HEK293T (cell line): ENCODE measurements at regions not wholly inside any gene's neighbourhood (a gene's known extent, or its start where the extent isn't known, plus 50 kb on each side); places are given as distances from the start of the nearest gene placed in this dataset.

Experiments
- CTCF ChIA-PET: fragments of 350-600 bp; formaldehyde crosslinking; extraction: SDS; loops from one replicate; lab custom pipeline; 2021; ENCODE audit warnings: antibody characterized with exemption, inconsistent platforms; lab: Yijun Ruan, JAX
- POLR2A ChIA-PET: fragments of 350-600 bp; formaldehyde crosslinking; extraction: SDS; loops from one replicate; lab custom pipeline; 2020; ENCODE audit warnings: antibody characterized with exemption, inconsistent platforms; lab: Yijun Ruan, JAX
- DNase-seq: peaks from one replicate; pipeline ENCODE4 v3.0.0; 2012; ENCODE audit warnings: mixed read lengths; ENCODE audit errors: extremely low spot score
- ARNT ChIP-seq: fragments of 450-650 bp; IDR thresholded peaks from 2 replicates; pipeline ENCODE4 v1.6.1; 2017; ENCODE audit warnings: mild to moderate bottlenecking
- BHLHE40 ChIP-seq: fragments of 450-650 bp; IDR thresholded peaks from 2 replicates; pipeline ENCODE4 v1.6.1; 2016; ENCODE audit warnings: mild to moderate bottlenecking, moderate library complexity, borderline replicate concordance
- CTBP1 ChIP-seq: fragments of 450-650 bp; IDR thresholded peaks from 2 replicates; pipeline ENCODE4 v1.6.1; 2016; ENCODE audit warnings: borderline replicate concordance
- ELF4 ChIP-seq: fragments of 450-650 bp; IDR thresholded peaks from 2 replicates; pipeline ENCODE4 v1.6.1; 2017; ENCODE audit warnings: antibody characterized with exemption
- FOXA1 ChIP-seq: fragments of 450-650 bp; IDR thresholded peaks from 2 replicates; pipeline ENCODE4 v1.6.1; 2016; ENCODE audit warnings: mild to moderate bottlenecking
- FOXK2 ChIP-seq: fragments of 450-650 bp; IDR thresholded peaks from 2 replicates; pipeline ENCODE4 v1.6.1; 2016; ENCODE audit warnings: mild to moderate bottlenecking
- FOXM1 ChIP-seq: fragments of 450-650 bp; IDR thresholded peaks from 2 replicates; pipeline ENCODE4 v1.6.1; 2017; ENCODE audit warnings: mild to moderate bottlenecking, borderline replicate concordance
- HDGF ChIP-seq: fragments of 450-650 bp; IDR thresholded peaks from 2 replicates; pipeline ENCODE4 v1.6.1; 2017; ENCODE audit warnings: antibody characterized with exemption, borderline replicate concordance
- L3MBTL2 ChIP-seq: fragments of 450-650 bp; conservative IDR thresholded peaks from 2 replicates; pipeline ENCODE4 v1.6.1; 2016; ENCODE audit warnings: mild to moderate bottlenecking
- LEF1 ChIP-seq: fragments of 450-650 bp; IDR thresholded peaks from 2 replicates; pipeline ENCODE4 v1.6.1; 2017; ENCODE audit warnings: mild to moderate bottlenecking, borderline replicate concordance
- NFRKB ChIP-seq: fragments of 450-650 bp; IDR thresholded peaks from 2 replicates; pipeline ENCODE4 v1.6.1; 2016; ENCODE audit warnings: mild to moderate bottlenecking, moderate library complexity
- PKNOX1 ChIP-seq: fragments of 450-650 bp; IDR thresholded peaks from 2 replicates; pipeline ENCODE4 v1.6.1; 2016
- SP1 ChIP-seq: fragments of 450-650 bp; IDR thresholded peaks from 2 replicates; pipeline ENCODE4 v1.6.1; 2017
- SUZ12 ChIP-seq: fragments of 450-650 bp; IDR thresholded peaks from 2 replicates; pipeline ENCODE4 v1.6.1; 2016; ENCODE audit warnings: mild to moderate bottlenecking
- TARDBP ChIP-seq: fragments of 450-650 bp; IDR thresholded peaks from 2 replicates; pipeline ENCODE4 v1.6.1; 2016
- ZNF384 ChIP-seq: fragments of 450-650 bp; IDR thresholded peaks from 2 replicates; pipeline ENCODE4 v1.6.1; 2016

- POLR2A ChIA-PET: no interaction called here
- no peak for TF ChIP-seq FOXK2
- TF ChIP-seq ELF4: no peak
- no peak for TF ChIP-seq LEF1
- no peak for TF ChIP-seq FOXM1
- no peak for TF ChIP-seq CTBP1
- TF ChIP-seq ZNF384: no peak
- TF ChIP-seq FOXA1: no peak
- TF ChIP-seq SP1: no peak
- TF ChIP-seq TARDBP: no peak
- TF ChIP-seq HDGF: no peak
- CTCF ChIA-PET: interaction anchor here (0.6 kb wide), 1 partner anchor 196 kb away, joined by 3 read pairs; no protein-coding TSS in a partner anchor
- no peak for DNase-seq
Measured at GRCh38 chr11:32331098-32331497, 104.2 kb downstream of the WT1 start.

- TF ChIP-seq L3MBTL2 (no peak), ZNF384 (no peak), PKNOX1 (no peak), TARDBP (no peak), SP1 (no peak), FOXM1 (no peak), HDGF (no peak), NFRKB (no peak), FOXK2 (no peak), CTBP1 (no peak)
- ChIA-PET POLR2A (no interaction called here), CTCF (no interaction called here)
- DNase-seq: no peak
Measured at GRCh38 chr11:32331792-32332191, 103.5 kb downstream of the WT1 start.

GRCh38 chr11:32332990-32333319 lies 102.4 kb downstream of the WT1 start:
- ChIA-PET CTCF (no interaction called here), POLR2A (no interaction called here)
- TF ChIP-seq SP1: no peak
- no peak for TF ChIP-seq CTBP1
- TF ChIP-seq NFRKB: no peak
- TF ChIP-seq SUZ12: no peak
- no peak for TF ChIP-seq ELF4
- TF ChIP-seq PKNOX1: no peak
- no peak for TF ChIP-seq HDGF
- DNase-seq: no peak

- ChIA-PET POLR2A (no interaction called here), CTCF (no interaction called here)
- DNase-seq: no peak
- TF ChIP-seq FOXA1 (no peak), FOXK2 (no peak), ARNT (no peak), HDGF (no peak), BHLHE40 (no peak), SUZ12 (no peak), L3MBTL2 (no peak), NFRKB (no peak), SP1 (no peak), LEF1 (no peak), ELF4 (no peak), PKNOX1 (no peak), CTBP1 (no peak), ZNF384 (no peak), TARDBP (no peak), FOXM1 (no peak)
Measured at GRCh38 chr11:32333320-32333991, 101.9 kb downstream of the WT1 start.

- POLR2A ChIA-PET: no interaction called here
- DNase-seq: no peak
- CTCF ChIA-PET: no interaction called here
- TF ChIP-seq ZNF384: no peak
- TF ChIP-seq ELF4: no peak
- no peak for TF ChIP-seq SUZ12
- TF ChIP-seq LEF1: no peak
- TF ChIP-seq FOXM1: no peak
- TF ChIP-seq NFRKB: no peak
- TF ChIP-seq HDGF: no peak
- no peak for TF ChIP-seq L3MBTL2
- no peak for TF ChIP-seq FOXK2
- no peak for TF ChIP-seq ARNT
- TF ChIP-seq PKNOX1: no peak
- TF ChIP-seq BHLHE40: no peak
- TF ChIP-seq TARDBP: no peak
- TF ChIP-seq SP1: no peak
- no peak for TF ChIP-seq FOXA1
- TF ChIP-seq CTBP1: no peak
Measured at GRCh38 chr11:32334822-32335221, 100.5 kb downstream of the WT1 start.
